ENCODE measurements at regions not wholly inside any gene's neighbourhood (a gene's known extent, or its start where the extent isn't known, plus 50 kb on each side); places are given as distances from the start of the nearest gene placed in this dataset.

DNA sequence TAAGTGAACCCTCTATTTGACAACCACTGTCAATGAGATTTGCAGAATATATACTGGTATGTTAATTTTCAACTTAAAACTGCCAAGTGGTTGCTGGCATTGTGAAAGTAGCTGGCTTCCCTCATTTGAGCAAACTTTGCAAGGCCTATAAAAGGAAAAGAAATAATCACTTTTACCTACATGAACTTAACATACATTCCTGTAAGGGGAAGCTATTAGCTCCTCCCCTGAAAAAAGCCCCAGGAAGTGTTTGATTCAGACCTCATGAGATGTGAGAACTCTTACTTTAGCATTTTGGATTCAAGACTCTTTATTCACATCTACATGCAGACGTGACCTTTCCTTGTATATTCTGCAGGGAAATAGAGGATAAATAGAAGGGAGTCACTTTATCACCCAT is 175.6 kb downstream of the OTUD1 start:
- TF ChIP-seq, protein P1, sequence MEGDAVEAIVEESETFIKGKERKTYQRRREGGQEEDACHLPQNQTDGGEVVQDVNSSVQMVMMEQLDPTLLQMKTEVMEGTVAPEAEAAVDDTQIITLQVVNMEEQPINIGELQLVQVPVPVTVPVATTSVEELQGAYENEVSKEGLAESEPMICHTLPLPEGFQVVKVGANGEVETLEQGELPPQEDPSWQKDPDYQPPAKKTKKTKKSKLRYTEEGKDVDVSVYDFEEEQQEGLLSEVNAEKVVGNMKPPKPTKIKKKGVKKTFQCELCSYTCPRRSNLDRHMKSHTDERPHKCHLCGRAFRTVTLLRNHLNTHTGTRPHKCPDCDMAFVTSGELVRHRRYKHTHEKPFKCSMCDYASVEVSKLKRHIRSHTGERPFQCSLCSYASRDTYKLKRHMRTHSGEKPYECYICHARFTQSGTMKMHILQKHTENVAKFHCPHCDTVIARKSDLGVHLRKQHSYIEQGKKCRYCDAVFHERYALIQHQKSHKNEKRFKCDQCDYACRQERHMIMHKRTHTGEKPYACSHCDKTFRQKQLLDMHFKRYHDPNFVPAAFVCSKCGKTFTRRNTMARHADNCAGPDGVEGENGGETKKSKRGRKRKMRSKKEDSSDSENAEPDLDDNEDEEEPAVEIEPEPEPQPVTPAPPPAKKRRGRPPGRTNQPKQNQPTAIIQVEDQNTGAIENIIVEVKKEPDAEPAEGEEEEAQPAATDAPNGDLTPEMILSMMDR (IDR thresholded peaks at IDR 0.05) = no peak
- TF ChIP-seq POLR2A (IDR thresholded peaks at IDR 0.05) = no peak

Data from Peyer's patch (tissue), 4 donors.